H9 (cell line): ENCODE measurements at regions not wholly inside any gene's neighbourhood (a gene's known extent, or its start where the extent isn't known, plus 50 kb on each side); places are given as distances from the start of the nearest gene placed in this dataset.

Experiments
- DNase-seq: peaks from one replicate; pipeline ENCODE4 v3.0.0-alpha.2; 2017
- H2AFZ ChIP-seq: one replicate; pipeline ENCODE4 v1.6.1; 2013; ENCODE audit warnings: mild to moderate bottlenecking, low read length, control low read depth, moderate library complexity
- H2AK5ac ChIP-seq: 2 replicates; pipeline ENCODE4 v1.6.1; 2013; ENCODE audit warnings: low read length, control low read depth, mixed read lengths; ENCODE audit not compliant: insufficient read length
- H2BK120ac ChIP-seq: one replicate; pipeline ENCODE4 v1.6.1; 2013; ENCODE audit warnings: low read depth, mild to moderate bottlenecking, low read length, control low read depth, inconsistent platforms; ENCODE audit not compliant: poor library complexity, severe bottlenecking
- H2BK12ac ChIP-seq: 2 replicates; pipeline ENCODE4 v1.6.1; 2013; ENCODE audit warnings: low read length, control low read depth, mixed read lengths, low read depth; ENCODE audit not compliant: insufficient read length
- H2BK15ac ChIP-seq: 2 replicates; pipeline ENCODE4 v1.6.1; 2013; ENCODE audit warnings: low read depth, low read length, control low read depth
- H2BK20ac ChIP-seq: one replicate; pipeline ENCODE4 v1.6.1; 2013; ENCODE audit warnings: low read depth, mild to moderate bottlenecking, low read length, control low read depth, inconsistent platforms; ENCODE audit not compliant: poor library complexity, severe bottlenecking
- H2BK5ac ChIP-seq: 2 replicates; pipeline ENCODE4 v1.6.1; 2013; ENCODE audit warnings: low read length, control low read depth, mixed read lengths; ENCODE audit not compliant: insufficient read length
- H3K14ac ChIP-seq: 2 replicates; pipeline ENCODE4 v1.6.1; 2013; ENCODE audit warnings: low read length, control low read depth; ENCODE audit not compliant: insufficient read depth
- H3K18ac ChIP-seq: 2 replicates; pipeline ENCODE4 v1.6.1; 2013; ENCODE audit warnings: low read depth, mild to moderate bottlenecking, mixed read lengths, low read length, control low read depth; ENCODE audit not compliant: insufficient read length
- H3K23ac ChIP-seq: 2 replicates; pipeline ENCODE4 v1.6.1; 2013; ENCODE audit warnings: low read length, control low read depth, mixed read lengths, low read depth; ENCODE audit not compliant: insufficient read length
- H3K23me2 ChIP-seq: 2 replicates; pipeline ENCODE4 v1.6.1; 2013; ENCODE audit warnings: low read depth, mild to moderate bottlenecking, mixed read lengths, low read length, control low read depth; ENCODE audit not compliant: insufficient read length, poor library complexity, severe bottlenecking
- H3K27ac ChIP-seq: 2 replicates; pipeline ENCODE4 v1.5.1; 2013; ENCODE audit warnings: low read length, control low read depth, mixed read lengths, low read depth; ENCODE audit not compliant: insufficient read length
- H3K27me3 ChIP-seq: 2 replicates; pipeline ENCODE4 v1.6.1; 2013; ENCODE audit warnings: low read length, control low read depth, inconsistent platforms; ENCODE audit not compliant: insufficient read depth
- H3K4ac ChIP-seq: 2 replicates; pipeline ENCODE4 v1.6.1; 2013; ENCODE audit warnings: low read depth, mild to moderate bottlenecking, control low read depth, inconsistent platforms, low read length, moderate library complexity
- H3K4me1 ChIP-seq: 2 replicates; pipeline ENCODE4 v1.6.1; 2013; ENCODE audit warnings: low read length, control low read depth, inconsistent platforms; ENCODE audit not compliant: insufficient read depth
- H3K4me2 ChIP-seq: 2 replicates; pipeline ENCODE4 v1.6.1; 2013; ENCODE audit warnings: low read length, control low read depth, mixed read lengths; ENCODE audit not compliant: insufficient read length, insufficient read depth
- H3K56ac ChIP-seq: 2 replicates; pipeline ENCODE4 v1.6.1; 2013; ENCODE audit warnings: low read depth, mild to moderate bottlenecking, mixed read lengths, low read length, control low read depth; ENCODE audit not compliant: insufficient read length
- H3K79me1 ChIP-seq: 2 replicates; pipeline ENCODE4 v1.6.1; 2013; ENCODE audit warnings: low read depth, mild to moderate bottlenecking, moderate library complexity, low read length, control low read depth, inconsistent platforms; ENCODE audit not compliant: insufficient read depth, poor library complexity, severe bottlenecking
- H3K79me2 ChIP-seq: 2 replicates; pipeline ENCODE4 v1.6.1; 2013; ENCODE audit warnings: low read length, control low read depth, inconsistent platforms; ENCODE audit not compliant: insufficient read depth
- H3K9ac ChIP-seq: 2 replicates; pipeline ENCODE4 v1.6.1; 2013; ENCODE audit warnings: low read length, control low read depth, mixed read lengths; ENCODE audit not compliant: insufficient read length; ENCODE audit errors: extremely low read depth
- H3K9me3 ChIP-seq: one replicate; pipeline ENCODE4 v1.6.1; 2013; ENCODE audit warnings: low read depth, low read length, inconsistent platforms; ENCODE audit not compliant: control insufficient read depth
- H3T11ph ChIP-seq: one replicate; pipeline ENCODE4 v1.6.1; 2013; ENCODE audit warnings: mild to moderate bottlenecking, low read length, control low read depth, inconsistent platforms
- H4K20me1 ChIP-seq: one replicate; pipeline ENCODE4 v1.6.1; 2013; ENCODE audit not compliant: control insufficient read depth, insufficient read length, insufficient read depth
- H4K5ac ChIP-seq: 2 replicates; pipeline ENCODE4 v1.6.1; 2013; ENCODE audit warnings: low read depth, mild to moderate bottlenecking, mixed read lengths, low read length, control low read depth; ENCODE audit not compliant: insufficient read length
- H4K8ac ChIP-seq: replicated peaks from 2 replicates; pipeline ENCODE4 v1.6.1; 2013; ENCODE audit warnings: low read length, control low read depth, mixed read lengths, low read depth; ENCODE audit not compliant: insufficient read length
- H4K91ac ChIP-seq: 2 replicates; pipeline ENCODE4 v1.6.1; 2013; ENCODE audit warnings: low read depth, mild to moderate bottlenecking, moderate library complexity, mixed read lengths, low read length, control low read depth; ENCODE audit not compliant: insufficient read length
- H3K27ac Mint-ChIP-seq, 3 experiments: 2 replicates in 2 of 3; 3 replicates in 1 of 3; pipeline ENCODE4 v1.8.0; 2020 to 2021; ENCODE audit warnings: mixed read lengths in 3 of 3, mild to moderate bottlenecking in 1 of 3, moderate library complexity in 1 of 3
- H3K27me3 Mint-ChIP-seq: 2 replicates; pipeline ENCODE4 v1.8.0; 2021; ENCODE audit warnings: low read depth, mild to moderate bottlenecking, moderate library complexity, mixed read lengths
- H3K36me3 Mint-ChIP-seq, 3 experiments: 2 replicates in 2 of 3; 3 replicates in 1 of 3; pipeline ENCODE4 v1.8.0; 2020 to 2021; ENCODE audit warnings: low read depth in 3 of 3, mixed read lengths in 3 of 3; ENCODE audit not compliant: insufficient read depth in 1 of 3
- H3K4me1 Mint-ChIP-seq, 2 experiments: 2 replicates each; pipeline ENCODE4 v1.8.0; 2020; ENCODE audit warnings: mixed read lengths in 2 of 2
- H3K4me3 Mint-ChIP-seq, 2 experiments: 2 replicates in 1 of 2; 3 replicates in 1 of 2; pipeline ENCODE4 v1.8.0; 2020 to 2021; ENCODE audit warnings: mild to moderate bottlenecking in 2 of 2, mixed read lengths in 2 of 2, moderate library complexity in 1 of 2
- H3K9me3 Mint-ChIP-seq, 2 experiments: 2 replicates in 1 of 2; 3 replicates in 1 of 2; pipeline ENCODE4 v1.8.0; 2020; ENCODE audit warnings: mild to moderate bottlenecking in 2 of 2, mixed read lengths in 2 of 2, moderate library complexity in 1 of 2
- CTCF ChIP-seq: fragments of 200-600 bp; sonication (generic); conservative IDR thresholded peaks from 3 replicates; pipeline ENCODE4 v1.8.0; 2021; ENCODE audit warnings: antibody characterized with exemption, mild to moderate bottlenecking
- WGBS: extraction: QIAGEN DNeasy Blood & Tissue Kit; methylation state at CpG from one replicate; pipeline ENCODE4 v1.1.7; 2013; ENCODE audit warnings: missing lambda C conversion rate, low lambda C conversion rate, mixed read lengths; ENCODE audit not compliant: insufficient read length; ENCODE audit errors: extremely low coverage; 5-methylcytosine and 5-hydroxymethylcytosine counted together

- no peak overlapping the region for H3K4me2 ChIP-seq
- no peak for DNase-seq
- H3K14ac ChIP-seq: no peak overlapping the region
- H4K8ac ChIP-seq: no peak overlapping the region
- TF ChIP-seq CTCF: no peak
- H3K4ac ChIP-seq: no peak overlapping the region
- Mint-ChIP-seq H3K4me3 (no peak overlapping the region), H3K36me3 (peaks cover 0 to 5% (median 0%) of the 10 kb centered on the region in 3 experiments; a peak in 2 of 7 replicates), H3K9me3 (peaks cover 5 to 13% of the 10 kb centered on the region in 2 experiments), H3K27me3 (peaks cover 2% of the 10 kb centered on the region; the same call in 1 of the 2 replicates), H3K4me1 (no peaks in the 10 kb centered on the region), H3K27ac (no peak overlapping the region)
- H4K20me1 ChIP-seq: no peaks in the 10 kb centered on the region
- no peaks in the 10 kb centered on the region for H3K9me3 ChIP-seq
- no peaks in the 10 kb centered on the region for H3K79me1 ChIP-seq
- no peak overlapping the region for H2BK120ac ChIP-seq
- no peak overlapping the region for H2BK15ac ChIP-seq
- no peaks in the 10 kb centered on the region for H3K27me3 ChIP-seq
- H4K91ac ChIP-seq: no peak overlapping the region
- H4K5ac ChIP-seq: no peak overlapping the region
- no peaks in the 10 kb centered on the region for H3K79me2 ChIP-seq
- H3K56ac ChIP-seq: no peak overlapping the region
- no CpG with 5 or more reads among the region's 6 CpGs for WGBS
- no peaks in the 10 kb centered on the region for H3K4me1 ChIP-seq
- no peak overlapping the region for H2BK12ac ChIP-seq
- no peak overlapping the region for H3T11ph ChIP-seq
- no peak overlapping the region for H3K18ac ChIP-seq
- H2AFZ ChIP-seq: no peak overlapping the region
- H3K9ac ChIP-seq: no peak overlapping the region
- no peak overlapping the region for H2BK5ac ChIP-seq
- H3K23ac ChIP-seq: no peak overlapping the region
- H3K27ac ChIP-seq: no peak overlapping the region
- H2AK5ac ChIP-seq: no peak overlapping the region
- H2BK20ac ChIP-seq: no peak overlapping the region
- no peaks in the 10 kb centered on the region for H3K23me2 ChIP-seq
These were observed 323.2 kb upstream of the SLCO3A1 start for GRCh38 chr15:91530279-91530678.
